GM18502 (cell line): ENCODE measurements at regions not wholly inside any gene's neighbourhood (a gene's known extent, or its start where the extent isn't known, plus 50 kb on each side); places are given as distances from the start of the nearest gene placed in this dataset.

ENCODE experiments used
- ATAC-seq: cut with Tn5 transposase; IDR thresholded peaks from one replicate; pipeline ENCODE4 v1.9.1; 2021; ENCODE audit warnings: mild to moderate bottlenecking; ENCODE audit not compliant: unreplicated experiment, poor library complexity

- ATAC-seq, result no peak
Measured at GRCh38 chr9:88657893-88658292, 122.9 kb downstream of the NXNL2 start.

- ATAC-seq, result no peak
Measured at GRCh38 chr9:88658311-88658822, 123.4 kb downstream of the NXNL2 start.

- ATAC-seq, result no peak
Measured at GRCh38 chr9:88659126-88659525, 124.1 kb downstream of the NXNL2 start.

GRCh38 chr9:88660611-88661010 lies 125.6 kb downstream of the NXNL2 start:
- no peak for ATAC-seq

- no peak for ATAC-seq
Measured at GRCh38 chr9:88661759-88662158, 126.8 kb downstream of the NXNL2 start.

- ATAC-seq, result no peak
Measured at GRCh38 chr9:88663771-88664419, 128.9 kb downstream of the NXNL2 start.

- ATAC-seq, result no peak
Measured at GRCh38 chr9:88664773-88665172, 129.8 kb downstream of the NXNL2 start.

GRCh38 chr9:88672874-88673689 lies 138.1 kb downstream of the NXNL2 start:
- ATAC-seq, result no peak

GRCh38 chr9:88673886-88674285 lies 138.9 kb downstream of the NXNL2 start:
- no peak for ATAC-seq

GRCh38 chr9:88676644-88677043 lies 141.7 kb downstream of the NXNL2 start:
- ATAC-seq, result no peak

GRCh38 chr9:88678008-88678407 lies 143.0 kb downstream of the NXNL2 start:
- no peak for ATAC-seq

- ATAC-seq, result no peak
Measured at GRCh38 chr9:88678431-88678830, 143.5 kb downstream of the NXNL2 start.

- no peak for ATAC-seq
Measured at GRCh38 chr9:88680041-88680440, 145.1 kb downstream of the NXNL2 start.

- no peak for ATAC-seq
Measured at GRCh38 chr9:88680505-88681160, 145.7 kb downstream of the NXNL2 start.

GRCh38 chr9:88681434-88681833 lies 146.5 kb downstream of the NXNL2 start:
- ATAC-seq, result no peak

- ATAC-seq, result no peak
Measured at GRCh38 chr9:88682431-88682831, 147.5 kb downstream of the NXNL2 start.

GRCh38 chr9:88684046-88684445 lies 149.1 kb downstream of the NXNL2 start:
- no peak for ATAC-seq

GRCh38 chr9:88684845-88685244 lies 149.9 kb downstream of the NXNL2 start:
- ATAC-seq, result no peak

- no peak for ATAC-seq
Measured at GRCh38 chr9:88685966-88686365, 151.0 kb downstream of the NXNL2 start.

- no peak for ATAC-seq
Measured at GRCh38 chr9:88689509-88690298, 154.7 kb downstream of the NXNL2 start.
